Cardiac fibroblast (primary cell): ENCODE measurements at regions not wholly inside any gene's neighbourhood (a gene's known extent, or its start where the extent isn't known, plus 50 kb on each side); places are given as distances from the start of the nearest gene placed in this dataset.

ENCODE experiments used
- DNase-seq, 2 donors: peaks; one replicate each; pipeline versions ENCODE4 v3.0.0 to v3.0.0-alpha.2; 2010; ENCODE audit warnings: low read depth in 2 of 2
- H3K4me3 ChIP-seq, 2 donors: replicated peaks in 1 of 2; 1 replicate in 1 of 2; 2 replicates in 1 of 2; pipeline ENCODE4 v1.5.1; 2011; ENCODE audit warnings: low read depth in 2 of 2, low read length in 2 of 2, mild to moderate bottlenecking in 2 of 2, moderate library complexity in 1 of 2
- TF ChIP-seq, protein P1 (sequence below): IDR thresholded peaks from one replicate; pipeline ENCODE4 v1.5.1; 2011; ENCODE audit warnings: low read depth, mild to moderate bottlenecking, low read length, inconsistent platforms

DNA sequence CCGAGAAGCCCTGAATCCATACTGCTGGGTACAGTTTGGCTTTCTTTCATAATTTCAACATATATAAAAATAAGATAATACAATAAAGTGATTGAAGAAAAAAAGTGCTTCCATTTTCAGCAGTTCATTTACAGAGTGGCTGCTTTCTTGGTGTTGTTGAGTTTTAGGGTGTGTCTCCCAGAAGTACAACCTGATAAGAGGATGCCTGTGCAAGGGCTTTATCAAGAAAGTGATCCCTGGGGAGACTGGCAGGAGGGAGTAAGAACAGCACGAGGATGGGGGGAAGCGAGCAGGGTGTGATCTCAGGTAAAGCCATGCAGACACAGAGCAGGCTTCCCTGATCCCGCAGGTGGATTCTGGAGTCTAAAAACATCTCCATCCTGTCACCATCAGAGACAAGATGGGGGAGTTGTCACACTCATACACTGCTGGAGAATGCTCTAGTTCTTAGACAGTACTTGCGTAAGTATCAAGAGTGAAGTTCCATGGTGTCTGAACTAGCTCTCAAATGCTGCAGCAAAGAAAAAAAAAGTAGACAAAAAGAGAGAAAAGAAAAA, 395.9 kb downstream of the CDH26 start:
- DNase-seq, result no peak
- TF ChIP-seq, protein P1, sequence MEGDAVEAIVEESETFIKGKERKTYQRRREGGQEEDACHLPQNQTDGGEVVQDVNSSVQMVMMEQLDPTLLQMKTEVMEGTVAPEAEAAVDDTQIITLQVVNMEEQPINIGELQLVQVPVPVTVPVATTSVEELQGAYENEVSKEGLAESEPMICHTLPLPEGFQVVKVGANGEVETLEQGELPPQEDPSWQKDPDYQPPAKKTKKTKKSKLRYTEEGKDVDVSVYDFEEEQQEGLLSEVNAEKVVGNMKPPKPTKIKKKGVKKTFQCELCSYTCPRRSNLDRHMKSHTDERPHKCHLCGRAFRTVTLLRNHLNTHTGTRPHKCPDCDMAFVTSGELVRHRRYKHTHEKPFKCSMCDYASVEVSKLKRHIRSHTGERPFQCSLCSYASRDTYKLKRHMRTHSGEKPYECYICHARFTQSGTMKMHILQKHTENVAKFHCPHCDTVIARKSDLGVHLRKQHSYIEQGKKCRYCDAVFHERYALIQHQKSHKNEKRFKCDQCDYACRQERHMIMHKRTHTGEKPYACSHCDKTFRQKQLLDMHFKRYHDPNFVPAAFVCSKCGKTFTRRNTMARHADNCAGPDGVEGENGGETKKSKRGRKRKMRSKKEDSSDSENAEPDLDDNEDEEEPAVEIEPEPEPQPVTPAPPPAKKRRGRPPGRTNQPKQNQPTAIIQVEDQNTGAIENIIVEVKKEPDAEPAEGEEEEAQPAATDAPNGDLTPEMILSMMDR, result no peak
- H3K4me3 ChIP-seq, result no peak overlapping the region

DNA sequence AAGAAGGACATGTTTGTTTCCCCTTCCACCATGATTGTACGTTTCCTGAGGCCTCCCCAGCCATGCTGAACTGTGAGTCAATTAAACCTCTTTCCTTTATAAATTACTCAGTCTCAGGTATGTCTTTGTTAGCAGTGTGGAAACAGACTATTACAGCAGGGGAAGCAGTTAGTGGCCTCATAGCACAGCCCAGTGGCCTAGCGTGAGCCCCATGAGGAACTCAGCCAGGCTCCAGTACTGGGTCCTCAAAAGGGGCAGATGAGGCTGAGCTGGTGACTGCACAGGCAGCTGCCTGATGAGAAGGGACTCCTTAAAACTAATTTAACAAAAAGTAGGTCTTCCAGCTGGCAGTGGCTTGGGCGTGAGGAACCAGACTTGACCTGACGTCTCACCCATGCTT, 399.9 kb downstream of the CDH26 start:
- TF ChIP-seq, protein P1, result no peak
- no peak overlapping the region for H3K4me3 ChIP-seq
- DNase-seq, result no peak

DNA sequence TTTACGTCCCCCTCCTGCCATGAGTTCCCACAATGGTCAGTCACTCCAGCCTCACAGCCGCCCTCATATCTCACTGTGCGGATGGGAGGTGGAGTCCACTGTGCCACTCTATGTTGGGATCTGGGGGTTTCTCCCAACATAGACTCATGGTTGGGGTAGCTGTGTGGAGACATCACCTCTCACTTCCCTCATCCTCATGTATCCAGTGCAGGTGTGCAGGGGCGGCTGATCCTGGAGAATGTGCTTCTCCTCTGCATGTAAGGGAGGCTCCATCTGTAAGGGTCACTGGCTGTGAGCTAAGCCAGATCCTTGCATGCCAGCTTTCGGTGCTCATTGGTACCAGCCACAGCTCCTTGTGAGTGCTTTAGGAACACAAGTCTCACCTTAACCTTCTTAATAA, 400.8 kb downstream of the CDH26 start:
- no peak for DNase-seq
- TF ChIP-seq, protein P1, result no peak
- H3K4me3 ChIP-seq, result no peak overlapping the region

DNA sequence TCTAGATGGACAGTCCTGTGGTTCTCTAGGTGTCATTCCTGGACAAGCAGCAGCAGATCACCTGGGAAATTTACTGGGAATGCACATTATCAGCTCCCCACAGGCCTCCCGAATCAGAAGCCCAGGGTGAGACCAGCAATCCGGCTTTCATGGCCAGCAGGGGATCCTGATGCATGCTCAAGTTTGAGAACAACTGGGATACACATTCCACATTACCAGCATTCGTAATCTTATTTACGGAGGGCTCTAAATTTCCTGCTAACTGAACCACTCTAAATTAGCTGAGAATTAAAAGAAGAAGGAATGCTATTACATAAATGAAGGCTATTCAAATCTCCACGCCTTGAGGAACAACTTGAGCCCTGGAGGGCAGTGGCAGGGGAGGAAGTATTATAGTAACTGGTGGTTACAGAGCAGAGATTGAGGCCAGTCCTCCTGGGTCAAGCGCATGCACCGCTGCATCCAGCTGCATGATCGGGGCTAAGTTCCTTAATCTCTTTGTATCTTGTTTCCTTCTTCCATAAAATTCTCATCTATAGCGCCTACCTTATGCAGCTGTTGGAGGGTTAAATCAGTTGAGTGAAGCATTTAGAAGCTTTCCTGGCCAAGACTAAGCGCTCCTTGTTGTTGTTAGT, 403.7 kb downstream of the CDH26 start:
- DNase-seq, result no peak
- TF ChIP-seq, protein P1, result no peak
- H3K4me3 ChIP-seq, result no peak overlapping the region

DNA sequence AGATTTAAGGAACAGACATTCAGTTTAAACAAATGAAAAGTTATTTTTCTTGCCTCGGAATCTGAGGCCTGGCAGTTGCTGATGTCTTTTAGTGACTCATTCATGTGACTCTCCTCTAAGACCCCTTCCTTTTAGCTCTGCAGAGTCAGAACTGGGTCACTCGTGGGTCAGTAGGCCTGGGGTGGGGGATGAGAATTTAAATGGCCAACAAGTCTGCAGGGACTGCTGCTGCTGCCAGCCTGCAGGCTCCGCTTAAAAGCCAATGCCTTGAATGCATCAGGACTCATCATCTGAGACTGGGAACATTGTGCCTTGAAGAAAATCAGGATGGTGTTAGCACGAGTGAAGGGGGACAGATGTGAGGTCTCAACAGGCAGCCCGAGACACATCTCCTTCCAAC, 404.3 kb downstream of the CDH26 start:
- no peak for DNase-seq
- TF ChIP-seq, protein P1, result no peak
- no peak overlapping the region for H3K4me3 ChIP-seq

DNA sequence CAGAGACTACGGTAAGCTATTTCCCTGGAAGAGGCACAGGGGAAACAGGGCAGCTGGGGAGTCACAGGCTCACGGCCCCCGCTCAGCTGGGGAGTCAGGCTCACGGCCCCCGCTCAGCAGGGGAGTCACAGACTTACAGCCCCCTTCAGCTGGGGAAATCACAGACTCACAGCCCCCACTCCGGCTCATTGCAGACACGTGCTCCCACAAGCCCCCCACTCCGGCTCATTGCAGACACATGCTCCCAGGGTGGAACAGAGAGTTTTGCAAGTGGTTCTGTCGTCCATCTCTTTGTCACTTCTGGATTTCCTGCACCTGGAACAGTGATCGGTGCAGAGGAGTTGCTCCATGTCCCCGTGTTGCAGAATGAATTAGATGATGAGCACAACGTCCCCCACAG, 405.5 kb downstream of the CDH26 start:
- no peak overlapping the region for H3K4me3 ChIP-seq
- DNase-seq, result no peak
- TF ChIP-seq, protein P1, result no peak
